ENCODE measurements at regions not wholly inside any gene's neighbourhood (a gene's known extent, or its start where the extent isn't known, plus 50 kb on each side); places are given as distances from the start of the nearest gene placed in this dataset.

- Histone ChIP-seq H3K4me1 (ENCODE audit: control insufficient read depth, low read depth, low read length) (peaks cover 5% of the 10 kb centered on the region), H3K27me3 (ENCODE audit: control insufficient read depth, insufficient read depth, low read length) (no peaks in the 10 kb centered on the region), H3K9ac (ENCODE audit: low read length) (no peak overlapping the region), H3K27ac (ENCODE audit: low read length) (no peak overlapping the region), H3K4me3 (ENCODE audit: low read length) (no peak overlapping the region), H3K36me3 (ENCODE audit: control insufficient read depth, low read depth, low read length) (no peaks in the 10 kb centered on the region), H3K9me3 (ENCODE audit: control insufficient read depth, low read depth, low read length) (no peaks in the 10 kb centered on the region)
Observed at GRCh38 chr6:155520078-155520477, 64.4 kb upstream of the NOX3 start.

DNA sequence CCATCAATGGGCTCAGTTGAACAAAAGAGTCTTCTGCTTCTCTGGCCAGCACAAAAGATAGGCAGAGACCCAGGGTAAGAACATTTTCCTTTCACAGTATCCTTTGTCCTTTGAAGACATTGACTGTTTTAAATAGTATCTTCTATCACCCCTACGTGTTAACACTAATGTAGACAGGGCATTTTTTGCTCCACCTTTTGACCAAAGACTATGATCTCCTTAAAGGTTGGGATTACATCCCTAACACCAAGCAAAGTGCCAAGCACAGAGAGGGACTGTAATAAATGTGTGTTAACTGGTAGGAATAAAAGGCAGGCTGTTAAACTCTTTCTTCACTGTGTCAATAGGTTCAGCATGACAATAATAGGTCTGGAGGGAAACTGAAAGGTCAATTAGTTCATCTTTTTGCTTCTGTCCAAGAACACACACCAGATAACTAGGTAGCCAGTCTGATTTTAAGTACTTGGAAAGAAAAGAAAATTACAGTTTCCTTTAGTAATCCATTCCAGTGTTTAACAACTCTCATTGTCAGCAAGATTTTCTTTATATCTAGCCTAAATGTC, 63.6 kb upstream of the NOX3 start:
- no peaks in the 10 kb centered on the region for H3K36me3 ChIP-seq (ENCODE audit: control insufficient read depth, low read depth, low read length)
- peaks cover 4% of the 10 kb centered on the region for H3K4me1 ChIP-seq (ENCODE audit: control insufficient read depth, low read depth, low read length)
- no peak overlapping the region for H3K9ac ChIP-seq (ENCODE audit: low read length)
- no peaks in the 10 kb centered on the region for H3K9me3 ChIP-seq (ENCODE audit: control insufficient read depth, low read depth, low read length)
- no peaks in the 10 kb centered on the region for H3K27me3 ChIP-seq (ENCODE audit: control insufficient read depth, insufficient read depth, low read length)
- H3K27ac ChIP-seq (ENCODE audit: low read length) = no peak overlapping the region
- no peak overlapping the region for H3K4me3 ChIP-seq (ENCODE audit: low read length)

DNA sequence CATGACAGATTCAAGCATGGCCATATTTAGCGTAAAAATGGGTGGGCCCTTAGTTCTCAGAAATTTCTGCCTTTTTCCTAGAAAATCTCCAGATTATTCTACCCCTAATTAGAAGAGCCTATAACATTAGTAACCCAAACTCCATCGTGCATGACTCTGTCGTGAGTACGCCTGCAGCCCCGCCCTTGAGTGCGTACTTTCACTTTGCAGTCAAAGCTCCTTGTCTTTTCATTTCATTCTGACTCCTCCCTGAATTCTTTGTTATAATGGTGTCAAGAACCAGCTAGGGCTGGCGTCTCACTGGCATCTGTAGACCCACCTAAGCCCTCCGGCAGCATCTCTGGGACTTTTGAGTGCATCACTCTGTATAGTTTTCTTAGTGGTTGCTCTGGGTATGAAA, 61.7 kb upstream of the NOX3 start:
- Histone ChIP-seq H3K4me1 (ENCODE audit: control insufficient read depth, low read depth, low read length) (no peaks in the 10 kb centered on the region), H3K9ac (ENCODE audit: low read length) (no peak overlapping the region), H3K36me3 (ENCODE audit: control insufficient read depth, low read depth, low read length) (no peaks in the 10 kb centered on the region), H3K9me3 (ENCODE audit: control insufficient read depth, low read depth, low read length) (no peaks in the 10 kb centered on the region), H3K4me3 (ENCODE audit: low read length) (no peak overlapping the region), H3K27ac (ENCODE audit: low read length) (no peak overlapping the region), H3K27me3 (ENCODE audit: control insufficient read depth, insufficient read depth, low read length) (no peaks in the 10 kb centered on the region)

- no peaks in the 10 kb centered on the region for H3K27me3 ChIP-seq (ENCODE audit: control insufficient read depth, insufficient read depth, low read length)
- H3K9me3 ChIP-seq (ENCODE audit: control insufficient read depth, low read depth, low read length) = no peaks in the 10 kb centered on the region
- H3K9ac ChIP-seq (ENCODE audit: low read length) = no peak overlapping the region
- no peaks in the 10 kb centered on the region for H3K4me1 ChIP-seq (ENCODE audit: control insufficient read depth, low read depth, low read length)
- no peaks in the 10 kb centered on the region for H3K36me3 ChIP-seq (ENCODE audit: control insufficient read depth, low read depth, low read length)
- no peak overlapping the region for H3K27ac ChIP-seq (ENCODE audit: low read length)
- H3K4me3 ChIP-seq (ENCODE audit: low read length) = no peak overlapping the region
Observed at GRCh38 chr6:155510879-155511278, 55.2 kb upstream of the NOX3 start.

DNA sequence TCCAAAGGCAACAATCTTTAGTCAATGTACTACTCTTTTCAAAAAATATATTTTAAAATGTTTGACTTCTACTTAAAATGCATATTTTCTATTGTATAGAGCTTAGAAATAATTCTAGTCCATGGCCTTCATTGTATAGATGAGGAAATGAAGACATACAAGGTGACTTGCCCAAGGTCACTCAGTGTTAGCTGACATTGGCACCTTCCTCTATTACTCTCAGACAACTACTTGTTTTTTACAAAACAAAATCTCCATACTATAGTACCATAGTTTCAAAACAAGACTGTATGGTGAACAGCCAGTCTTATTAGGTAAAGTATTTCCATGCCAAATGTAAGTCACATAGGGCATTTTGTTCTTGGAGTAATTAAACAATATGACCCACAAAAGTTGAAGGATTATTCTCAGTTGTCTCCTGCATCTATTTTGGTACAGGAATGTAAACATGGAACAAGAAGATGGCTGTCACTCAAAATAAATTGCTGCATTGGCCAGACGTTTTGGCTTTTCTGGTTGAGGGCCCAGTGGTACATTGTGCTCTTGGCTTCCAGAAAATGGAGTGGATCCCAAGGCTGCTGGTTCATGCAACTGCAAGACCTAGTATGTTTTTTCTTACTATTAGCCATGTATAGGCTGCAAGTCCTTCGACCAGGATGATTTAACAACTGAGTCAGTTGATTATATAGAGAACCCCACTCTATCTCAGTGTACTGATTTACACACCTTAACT, 54.3 kb upstream of the NOX3 start:
- Histone ChIP-seq H3K27ac (ENCODE audit: low read length) (no peak overlapping the region), H3K27me3 (ENCODE audit: control insufficient read depth, insufficient read depth, low read length) (no peaks in the 10 kb centered on the region), H3K4me1 (ENCODE audit: control insufficient read depth, low read depth, low read length) (no peaks in the 10 kb centered on the region), H3K9me3 (ENCODE audit: control insufficient read depth, low read depth, low read length) (no peaks in the 10 kb centered on the region), H3K9ac (ENCODE audit: low read length) (no peak overlapping the region), H3K36me3 (ENCODE audit: control insufficient read depth, low read depth, low read length) (no peaks in the 10 kb centered on the region), H3K4me3 (ENCODE audit: low read length) (no peak overlapping the region)

DNA sequence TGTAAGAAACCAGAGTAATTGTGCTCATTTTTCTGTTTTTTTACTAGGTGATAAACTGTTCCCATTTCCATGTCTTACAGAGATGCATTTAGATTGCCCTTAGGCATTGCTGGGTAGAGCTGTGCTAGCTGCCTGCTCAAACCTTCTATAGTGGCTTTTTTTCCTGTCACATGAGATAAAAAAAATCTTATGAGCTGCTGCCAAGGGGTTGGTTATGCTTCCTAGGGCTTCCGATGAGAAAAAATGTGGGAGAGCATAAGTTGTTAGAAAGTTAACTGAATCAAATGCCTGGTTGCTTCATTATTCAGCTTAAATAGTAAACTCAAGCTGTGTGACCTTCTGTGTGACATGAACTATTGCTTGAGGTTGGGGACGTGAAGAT, 50.0 kb upstream of the NOX3 start:
- no peaks in the 10 kb centered on the region for H3K36me3 ChIP-seq (ENCODE audit: control insufficient read depth, low read depth, low read length)
- no peaks in the 10 kb centered on the region for H3K4me1 ChIP-seq (ENCODE audit: control insufficient read depth, low read depth, low read length)
- H3K9ac ChIP-seq (ENCODE audit: low read length) = no peak overlapping the region
- no peaks in the 10 kb centered on the region for H3K27me3 ChIP-seq (ENCODE audit: control insufficient read depth, insufficient read depth, low read length)
- H3K27ac ChIP-seq (ENCODE audit: low read length) = no peak overlapping the region
- no peaks in the 10 kb centered on the region for H3K9me3 ChIP-seq (ENCODE audit: control insufficient read depth, low read depth, low read length)
- H3K4me3 ChIP-seq (ENCODE audit: low read length) = no peak overlapping the region

Measured in iPS-18a (cell line).